GM23338 (cell line): ENCODE measurements at regions not wholly inside any gene's neighbourhood (a gene's known extent, or its start where the extent isn't known, plus 50 kb on each side); places are given as distances from the start of the nearest gene placed in this dataset.

Experiments used
- EZH2 ChIP-seq: fragments of 200-600 bp; sonication (generic); IDR thresholded peaks from one replicate; pipeline ENCODE4 v1.8.0; 2017; ENCODE audit warnings: antibody characterized with exemption, mild to moderate bottlenecking, low read depth; ENCODE audit not compliant: unreplicated experiment
- POLR2AphosphoS5 ChIP-seq: IDR thresholded peaks from 2 replicates; pipeline ENCODE4 v1.6.1; 2016; ENCODE audit warnings: antibody characterized with exemption, low read depth
- TF ChIP-seq, protein P1 (sequence below), 2 experiments: fragments of 200-600 bp in 1 of 2; sonication (generic) in 1 of 2; conservative IDR thresholded peaks; 2 replicates each; pipeline versions ENCODE4 v1.5.1 to v1.6.1; 2016 to 2017; ENCODE audit warnings: antibody characterized with exemption in 2 of 2, low read depth in 2 of 2, mild to moderate bottlenecking in 2 of 2, moderate library complexity in 1 of 2
- TF ChIP-seq, protein P2 (sequence below): IDR thresholded peaks from one replicate; pipeline ENCODE4 v1.6.1; 2018; ENCODE audit warnings: antibody characterized with exemption; ENCODE audit not compliant: unreplicated experiment

DNA sequence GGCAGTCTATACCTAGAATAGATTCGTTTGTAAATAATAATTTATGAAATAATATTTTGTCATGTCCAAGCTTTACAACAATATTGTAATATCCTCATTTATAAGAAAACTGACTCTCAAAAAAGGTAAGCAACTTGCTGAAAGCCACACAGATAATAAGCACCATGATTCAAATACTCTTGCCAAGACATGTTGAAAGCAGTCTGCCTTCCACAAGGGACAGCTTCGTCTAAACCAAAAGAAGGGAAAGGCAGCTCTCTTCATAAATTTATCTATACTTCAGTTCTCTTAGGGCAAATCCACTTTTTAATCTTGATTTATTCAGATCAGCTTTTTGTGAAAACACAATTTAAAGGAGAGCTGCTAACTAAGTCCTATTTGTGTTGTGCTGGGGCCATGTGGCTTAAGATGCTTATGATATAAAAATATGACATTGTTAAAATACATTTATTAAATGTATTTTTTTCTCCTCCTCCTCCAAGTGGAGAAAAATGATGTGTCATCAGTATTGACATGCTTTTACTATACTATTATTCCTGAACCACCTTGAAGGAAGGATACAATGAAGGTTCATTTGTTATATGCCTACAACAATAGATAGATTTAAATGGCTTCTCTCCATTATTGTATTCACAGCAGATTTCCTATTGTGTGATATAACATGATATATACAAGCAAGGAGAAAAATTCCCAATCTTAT lies 737.0 kb downstream of the HDGFL1 start:
- TF ChIP-seq EZH2 (no peak), POLR2AphosphoS5 (no peak)
- TF ChIP-seq, protein P1, sequence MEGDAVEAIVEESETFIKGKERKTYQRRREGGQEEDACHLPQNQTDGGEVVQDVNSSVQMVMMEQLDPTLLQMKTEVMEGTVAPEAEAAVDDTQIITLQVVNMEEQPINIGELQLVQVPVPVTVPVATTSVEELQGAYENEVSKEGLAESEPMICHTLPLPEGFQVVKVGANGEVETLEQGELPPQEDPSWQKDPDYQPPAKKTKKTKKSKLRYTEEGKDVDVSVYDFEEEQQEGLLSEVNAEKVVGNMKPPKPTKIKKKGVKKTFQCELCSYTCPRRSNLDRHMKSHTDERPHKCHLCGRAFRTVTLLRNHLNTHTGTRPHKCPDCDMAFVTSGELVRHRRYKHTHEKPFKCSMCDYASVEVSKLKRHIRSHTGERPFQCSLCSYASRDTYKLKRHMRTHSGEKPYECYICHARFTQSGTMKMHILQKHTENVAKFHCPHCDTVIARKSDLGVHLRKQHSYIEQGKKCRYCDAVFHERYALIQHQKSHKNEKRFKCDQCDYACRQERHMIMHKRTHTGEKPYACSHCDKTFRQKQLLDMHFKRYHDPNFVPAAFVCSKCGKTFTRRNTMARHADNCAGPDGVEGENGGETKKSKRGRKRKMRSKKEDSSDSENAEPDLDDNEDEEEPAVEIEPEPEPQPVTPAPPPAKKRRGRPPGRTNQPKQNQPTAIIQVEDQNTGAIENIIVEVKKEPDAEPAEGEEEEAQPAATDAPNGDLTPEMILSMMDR (conservative IDR thresholded peaks at IDR 0.05; ENCODE audit: low read depth in 2 of 2): no peak
- TF ChIP-seq, protein P2, sequence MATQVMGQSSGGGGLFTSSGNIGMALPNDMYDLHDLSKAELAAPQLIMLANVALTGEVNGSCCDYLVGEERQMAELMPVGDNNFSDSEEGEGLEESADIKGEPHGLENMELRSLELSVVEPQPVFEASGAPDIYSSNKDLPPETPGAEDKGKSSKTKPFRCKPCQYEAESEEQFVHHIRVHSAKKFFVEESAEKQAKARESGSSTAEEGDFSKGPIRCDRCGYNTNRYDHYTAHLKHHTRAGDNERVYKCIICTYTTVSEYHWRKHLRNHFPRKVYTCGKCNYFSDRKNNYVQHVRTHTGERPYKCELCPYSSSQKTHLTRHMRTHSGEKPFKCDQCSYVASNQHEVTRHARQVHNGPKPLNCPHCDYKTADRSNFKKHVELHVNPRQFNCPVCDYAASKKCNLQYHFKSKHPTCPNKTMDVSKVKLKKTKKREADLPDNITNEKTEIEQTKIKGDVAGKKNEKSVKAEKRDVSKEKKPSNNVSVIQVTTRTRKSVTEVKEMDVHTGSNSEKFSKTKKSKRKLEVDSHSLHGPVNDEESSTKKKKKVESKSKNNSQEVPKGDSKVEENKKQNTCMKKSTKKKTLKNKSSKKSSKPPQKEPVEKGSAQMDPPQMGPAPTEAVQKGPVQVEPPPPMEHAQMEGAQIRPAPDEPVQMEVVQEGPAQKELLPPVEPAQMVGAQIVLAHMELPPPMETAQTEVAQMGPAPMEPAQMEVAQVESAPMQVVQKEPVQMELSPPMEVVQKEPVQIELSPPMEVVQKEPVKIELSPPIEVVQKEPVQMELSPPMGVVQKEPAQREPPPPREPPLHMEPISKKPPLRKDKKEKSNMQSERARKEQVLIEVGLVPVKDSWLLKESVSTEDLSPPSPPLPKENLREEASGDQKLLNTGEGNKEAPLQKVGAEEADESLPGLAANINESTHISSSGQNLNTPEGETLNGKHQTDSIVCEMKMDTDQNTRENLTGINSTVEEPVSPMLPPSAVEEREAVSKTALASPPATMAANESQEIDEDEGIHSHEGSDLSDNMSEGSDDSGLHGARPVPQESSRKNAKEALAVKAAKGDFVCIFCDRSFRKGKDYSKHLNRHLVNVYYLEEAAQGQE: no peak
